ENCODE measurements at regions not wholly inside any gene's neighbourhood (a gene's known extent, or its start where the extent isn't known, plus 50 kb on each side); places are given as distances from the start of the nearest gene placed in this dataset.
A peak's percentile ranks its signal among the peaks of the same experiment; 100 is the strongest.

- Histone ChIP-seq H3K4me3 (peak overlapping the region in 10 of 12 donors; percentile 10 to 54 (median 27)), H3K27me3 (peaks cover 0 to 5% (median 0%) of the 10 kb centered on the region in 9 donors), H3K36me3 (no peaks in the 10 kb centered on the region), H3K4me1 (peaks cover 0 to 2% (median 0%) of the 10 kb centered on the region in 12 donors), H3K27ac (peak overlapping the region in 4 of 12 donors; percentile 16 to 57 (median 45)), H3K9me3 (no peaks in the 10 kb centered on the region)
- DNase-seq, result peak in 1 of 5 donors; percentile 20
- 31 to 47% (median 35%) methylated on average over 15 to 16 of the region's 16 CpGs for WGBS, 4 donors
- no peak for TF ChIP-seq POLR2A (IDR thresholded peaks at IDR 0.05)
- TF ChIP-seq CTCF (IDR thresholded peaks at IDR 0.05), result no peak
- intact Hi-C loops (cut with DNase I), result no loop called here
- ATAC-seq, result peak in 2 of 4 donors; percentile 14 to 16
Measured at GRCh38 chr18:78293540-78293939, 686.1 kb upstream of the SALL3 start.

DNA sequence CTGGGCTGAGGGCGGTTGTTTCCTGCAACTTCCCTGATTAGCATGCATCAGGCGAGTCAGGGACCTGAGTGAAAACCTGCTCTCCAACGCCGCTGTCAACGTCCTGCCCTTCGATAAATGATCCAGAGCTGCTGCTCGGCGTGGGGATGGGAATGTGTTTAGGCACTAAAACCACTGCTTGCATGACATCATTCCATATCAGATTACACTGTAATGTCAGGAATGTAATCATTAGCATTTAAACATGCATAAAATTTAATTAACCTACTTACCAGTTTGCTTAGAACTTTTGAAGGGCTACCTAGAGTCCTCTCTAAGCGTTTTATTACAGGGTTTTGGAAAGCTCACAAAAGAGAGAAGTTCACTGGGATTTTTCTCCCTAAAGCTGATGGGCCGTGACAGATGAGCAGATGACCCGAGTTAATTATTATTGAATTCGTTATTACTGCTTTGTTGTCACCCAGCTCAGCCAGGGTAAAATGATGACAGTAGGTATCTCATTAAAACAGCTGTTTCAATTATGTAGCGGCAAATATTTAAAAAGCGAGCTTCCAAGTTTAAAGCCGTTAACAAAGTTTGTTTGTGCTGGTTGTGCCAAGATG, 685.6 kb upstream of the SALL3 start:
- TF ChIP-seq POLR2A (IDR thresholded peaks at IDR 0.05), result no peak
- no peak for TF ChIP-seq CTCF (IDR thresholded peaks at IDR 0.05)
- DNase-seq, result peak in 1 of 5 donors; percentile 26
- H3K4me1 ChIP-seq, result peaks cover 0 to 2% (median 0%) of the 10 kb centered on the region in 12 donors
- peak overlapping the region in 10 of 12 donors; percentile 10 to 54 (median 27) for H3K4me3 ChIP-seq
- intact Hi-C loops (cut with DNase I), result no loop called here
- peaks cover 0 to 5% (median 0%) of the 10 kb centered on the region in 9 donors for H3K27me3 ChIP-seq
- no peak for ATAC-seq
- H3K36me3 ChIP-seq, result no peaks in the 10 kb centered on the region
- peak overlapping the region in 2 of 12 donors; percentile 41 to 57 for H3K27ac ChIP-seq
- H3K9me3 ChIP-seq, result no peaks in the 10 kb centered on the region
- WGBS, 4 donors, result 39 to 46% (median 42%) methylated on average over 15 of the region's 15 CpGs

- intact Hi-C loops (cut with DNase I), result no loop called here
- no peak for TF ChIP-seq POLR2A (IDR thresholded peaks at IDR 0.05)
- TF ChIP-seq CTCF (IDR thresholded peaks at IDR 0.05), result no peak
- ATAC-seq (peak in 2 of 4 donors; percentile 34 to 58), DNase-seq (peak in 1 of 5 donors; percentile 26)
- Histone ChIP-seq H3K27ac (no peak overlapping the region), H3K9me3 (no peaks in the 10 kb centered on the region), H3K27me3 (peaks cover 0 to 5% (median 0%) of the 10 kb centered on the region in 9 donors), H3K4me3 (no peak overlapping the region), H3K36me3 (no peaks in the 10 kb centered on the region), H3K4me1 (peaks cover 0 to 2% (median 0%) of the 10 kb centered on the region in 12 donors)
- 80 to 87% (median 84%) methylated on average over 8 of the region's 8 CpGs for WGBS, 4 donors
Measured at GRCh38 chr18:78295262-78295661, 684.4 kb upstream of the SALL3 start.

DNA sequence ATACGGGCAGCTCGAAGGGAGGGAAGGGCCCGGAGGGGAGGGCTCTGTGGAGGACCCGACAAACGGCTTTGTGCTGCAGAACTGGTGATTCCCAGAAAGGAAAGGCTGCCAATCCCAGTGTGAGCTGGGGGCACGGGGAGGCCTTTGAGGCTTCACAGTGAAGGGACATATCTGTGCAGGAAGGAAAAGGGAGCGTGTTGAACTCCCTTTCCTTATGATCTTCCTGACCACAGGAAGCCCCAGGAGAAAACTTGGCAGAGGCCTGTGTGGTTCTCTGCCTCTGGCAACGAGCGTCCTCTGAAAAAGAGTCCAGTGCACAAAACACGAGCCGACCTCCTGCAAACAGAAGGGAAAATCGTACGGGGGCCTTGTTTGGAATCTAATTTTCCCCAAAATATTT, 683.5 kb upstream of the SALL3 start:
- ATAC-seq (no peak), DNase-seq (no peak)
- TF ChIP-seq POLR2A (IDR thresholded peaks at IDR 0.05) (no peak), CTCF (IDR thresholded peaks at IDR 0.05) (no peak)
- Histone ChIP-seq H3K27me3 (peaks cover 0 to 5% (median 0%) of the 10 kb centered on the region in 9 donors), H3K9me3 (no peaks in the 10 kb centered on the region), H3K27ac (no peak overlapping the region), H3K36me3 (no peaks in the 10 kb centered on the region), H3K4me1 (peaks cover 0 to 2% (median 0%) of the 10 kb centered on the region in 12 donors), H3K4me3 (no peak overlapping the region)
- intact Hi-C loops (cut with DNase I), result no loop called here
- 43 to 54% (median 48%) methylated on average over 13 of the region's 13 CpGs for WGBS, 4 donors

Data from heart left ventricle (tissue), 16 donors.